ENCODE measurements at regions not wholly inside any gene's neighbourhood (a gene's known extent, or its start where the extent isn't known, plus 50 kb on each side); places are given as distances from the start of the nearest gene placed in this dataset.
"Not testable (repeated sequence)": the region's sequence is repeated elsewhere in the genome, so short reads cannot be mapped to it uniquely, and the experiment has no call there.

GRCh38 chr12:40172879-40173278 is 51.9 kb upstream of the LRRK2 start:
- H3K27me3 Mint-ChIP-seq = no peaks in the 10 kb centered on the region
- peaks cover 4 to 32% (median 23%) of the 10 kb centered on the region in 3 donors for H3K4me1 Mint-ChIP-seq
- H3K27ac Mint-ChIP-seq = no peak overlapping the region
- H3K9me3 Mint-ChIP-seq = no peaks in the 10 kb centered on the region
- ATAC-seq (ENCODE audit: low read depth in 2 of 2) (no peak), DNase-seq (no peak)
- no peaks in the 10 kb centered on the region for H3K36me3 Mint-ChIP-seq
- H3K4me3 Mint-ChIP-seq = no peak overlapping the region

GRCh38 chr12:40171501-40171900 is 53.3 kb upstream of the LRRK2 start:
- H3K9me3 Mint-ChIP-seq = no peaks in the 10 kb centered on the region
- DNase-seq (no peak), ATAC-seq (ENCODE audit: low read depth in 2 of 2) (no peak)
- no peaks in the 10 kb centered on the region for H3K36me3 Mint-ChIP-seq
- no peak overlapping the region for H3K27ac Mint-ChIP-seq
- H3K27me3 Mint-ChIP-seq = no peaks in the 10 kb centered on the region
- peaks cover 4 to 32% (median 23%) of the 10 kb centered on the region in 3 donors for H3K4me1 Mint-ChIP-seq
- H3K4me3 Mint-ChIP-seq = no peak overlapping the region

- DNase-seq = no peak
- ATAC-seq (ENCODE audit: low read depth in 2 of 2) = no peak
- Mint-ChIP-seq H3K27me3 (no peaks in the 10 kb centered on the region), H3K9me3 (no peaks in the 10 kb centered on the region), H3K4me3 (no peak overlapping the region), H3K27ac (no peak overlapping the region), H3K4me1 (peaks cover 4 to 32% (median 23%) of the 10 kb centered on the region in 3 donors), H3K36me3 (no peaks in the 10 kb centered on the region)
These were observed 53.7 kb upstream of the LRRK2 start for GRCh38 chr12:40171066-40171465.

- H3K4me1 Mint-ChIP-seq = peaks cover 4 to 32% (median 23%) of the 10 kb centered on the region in 3 donors
- ATAC-seq (ENCODE audit: low read depth in 2 of 2) (no peak), DNase-seq (no peak)
- H3K36me3 Mint-ChIP-seq = no peaks in the 10 kb centered on the region
- peak overlapping the region in 1 of 6 donors; percentile 37 for H3K27ac Mint-ChIP-seq
- H3K4me3 Mint-ChIP-seq = no peak overlapping the region
- H3K9me3 Mint-ChIP-seq = peaks cover 0 to under 1% (median 0%) of the 10 kb centered on the region in 7 donors
- H3K27me3 Mint-ChIP-seq = no peaks in the 10 kb centered on the region
These were observed 54.2 kb upstream of the LRRK2 start for GRCh38 chr12:40170593-40170992.

- H3K36me3 Mint-ChIP-seq = peaks cover 0 to 8% of the 10 kb centered on the region in 2 donors
- ATAC-seq (ENCODE audit: low read depth in 2 of 2) = peak; percentile 34 to 85
- H3K27me3 Mint-ChIP-seq = no peaks in the 10 kb centered on the region
- H3K4me1 Mint-ChIP-seq = peaks cover 4 to 20% (median 17%) of the 10 kb centered on the region in 3 donors
- peaks cover 0 to 15% (median 2%) of the 10 kb centered on the region in 7 donors for H3K9me3 Mint-ChIP-seq
- DNase-seq = peak; percentile 19
- peak overlapping the region in 5 of 8 donors; percentile 40 to 74 (median 50) for H3K4me3 Mint-ChIP-seq
- H3K27ac Mint-ChIP-seq = peak overlapping the region in 2 of 6 donors; percentile 47 to 56
These were observed 55.9 kb upstream of the LRRK2 start for GRCh38 chr12:40168868-40169267.

GRCh38 chr12:40168419-40168818 is 56.4 kb upstream of the LRRK2 start:
- Mint-ChIP-seq H3K4me1 (peaks cover 4 to 20% (median 17%) of the 10 kb centered on the region in 3 donors), H3K27ac (peak overlapping the region in 2 of 6 donors; percentile 47 to 56), H3K9me3 (peaks cover 0 to 19% (median 5%) of the 10 kb centered on the region in 7 donors), H3K4me3 (peak overlapping the region in 5 of 8 donors; percentile 26 to 52 (median 40))
- DNase-seq; ATAC-seq (ENCODE audit: low read depth in 2 of 2); H3K36me3 Mint-ChIP-seq; H3K27me3 Mint-ChIP-seq: not testable (repeated sequence)

GRCh38 chr12:40168001-40168400 is 56.8 kb upstream of the LRRK2 start:
- H3K36me3 Mint-ChIP-seq = peaks cover 5 to 8% of the 10 kb centered on the region in 2 donors
- no peaks in the 10 kb centered on the region for H3K27me3 Mint-ChIP-seq
- ATAC-seq (ENCODE audit: low read depth in 2 of 2) = no peak
- peaks cover 4 to 20% (median 17%) of the 10 kb centered on the region in 3 donors for H3K4me1 Mint-ChIP-seq
- peak overlapping the region in 5 of 8 donors; percentile 15 to 50 (median 30) for H3K4me3 Mint-ChIP-seq
- H3K27ac Mint-ChIP-seq = peak overlapping the region in 3 of 6 donors; percentile 16 to 56 (median 47)
- DNase-seq = no peak
- peaks cover 0 to 22% (median 5%) of the 10 kb centered on the region in 7 donors for H3K9me3 Mint-ChIP-seq

- DNase-seq (no peak), ATAC-seq (ENCODE audit: low read depth in 2 of 2) (no peak)
- Mint-ChIP-seq H3K36me3 (peaks cover 5 to 8% of the 10 kb centered on the region in 2 donors), H3K4me3 (no peak overlapping the region), H3K27ac (peak overlapping the region in 1 of 6 donors; percentile 45), H3K4me1 (peaks cover 4 to 17% (median 12%) of the 10 kb centered on the region in 3 donors), H3K27me3 (no peaks in the 10 kb centered on the region), H3K9me3 (peaks cover 0 to 46% (median 12%) of the 10 kb centered on the region in 7 donors)
These were observed 59.3 kb upstream of the SLC2A13 start for GRCh38 chr12:40165179-40165578.

- Mint-ChIP-seq H3K4me1 (peaks cover 3 to 14% (median 11%) of the 10 kb centered on the region in 3 donors), H3K27me3 (no peaks in the 10 kb centered on the region), H3K27ac (no peak overlapping the region), H3K4me3 (no peak overlapping the region), H3K9me3 (peaks cover 0 to 46% (median 12%) of the 10 kb centered on the region in 7 donors), H3K36me3 (peaks cover 5 to 8% of the 10 kb centered on the region in 2 donors)
- no peak for DNase-seq
- ATAC-seq (ENCODE audit: low read depth in 2 of 2) = no peak
These were observed 58.2 kb upstream of the SLC2A13 start for GRCh38 chr12:40164034-40164433.

- no peak for DNase-seq
- H3K4me1 Mint-ChIP-seq = peaks cover 9 to 18% (median 17%) of the 10 kb centered on the region in 3 donors
- H3K4me3 Mint-ChIP-seq = no peak overlapping the region
- peaks cover 0 to 46% (median 12%) of the 10 kb centered on the region in 7 donors for H3K9me3 Mint-ChIP-seq
- H3K36me3 Mint-ChIP-seq = peaks cover 5 to 8% of the 10 kb centered on the region in 2 donors
- H3K27me3 Mint-ChIP-seq = no peaks in the 10 kb centered on the region
- ATAC-seq (ENCODE audit: low read depth in 2 of 2) = no peak
- H3K27ac Mint-ChIP-seq = no peak overlapping the region
These were observed 56.2 kb upstream of the SLC2A13 start for GRCh38 chr12:40162033-40162432.

- H3K27ac Mint-ChIP-seq = peak overlapping the region in 3 of 6 donors; percentile 2 to 55 (median 2)
- DNase-seq = peak; percentile 13
- ATAC-seq (ENCODE audit: low read depth in 2 of 2) = peak; percentile 76 to 89
These were observed 52.8 kb upstream of the SLC2A13 start for GRCh38 chr12:40158592-40159111.

GRCh38 chr12:40157336-40157735 is 51.5 kb upstream of the SLC2A13 start:
- H3K9me3 Mint-ChIP-seq = peaks cover 0 to 17% (median 6%) of the 10 kb centered on the region in 7 donors
- peak overlapping the region in 1 of 6 donors; percentile 2 for H3K27ac Mint-ChIP-seq
- ATAC-seq (ENCODE audit: low read depth in 2 of 2) = no peak
- H3K4me1 Mint-ChIP-seq = peaks cover 17 to 48% (median 47%) of the 10 kb centered on the region in 3 donors
- H3K4me3 Mint-ChIP-seq = no peak overlapping the region
- DNase-seq = no peak
- no peaks in the 10 kb centered on the region for H3K27me3 Mint-ChIP-seq
- no peaks in the 10 kb centered on the region for H3K36me3 Mint-ChIP-seq

More at GRCh38 chr12:40158592-40159111, 52.8 kb upstream of the SLC2A13 start:
- H3K9me3 Mint-ChIP-seq = peaks cover 0 to 29% (median 11%) of the 10 kb centered on the region in 7 donors
- H3K27me3 Mint-ChIP-seq = no peaks in the 10 kb centered on the region
- H3K4me1 Mint-ChIP-seq = peaks cover 10 to 37% (median 37%) of the 10 kb centered on the region in 3 donors
- H3K4me3 Mint-ChIP-seq = peak overlapping the region in 6 of 8 donors; percentile 14 to 63 (median 32)
- peaks cover 0 to 5% of the 10 kb centered on the region in 2 donors for H3K36me3 Mint-ChIP-seq

GRCh38 chr12:40156021-40156764 is 50.3 kb upstream of the SLC2A13 start:
- Mint-ChIP-seq H3K27ac (peak overlapping the region in 2 of 6 donors; percentile 15 to 41), H3K36me3 (no peaks in the 10 kb centered on the region), H3K27me3 (no peaks in the 10 kb centered on the region), H3K9me3 (peaks cover 0 to 6% (median 3%) of the 10 kb centered on the region in 7 donors), H3K4me3 (peak overlapping the region in 1 of 8 donors; percentile 21), H3K4me1 (peaks cover 17 to 48% (median 47%) of the 10 kb centered on the region in 3 donors)
- ATAC-seq (ENCODE audit: low read depth in 2 of 2) = peak in 1 of 2 donors; percentile 37
- DNase-seq = no peak
